ENCODE measurements at regions not wholly inside any gene's neighbourhood (a gene's known extent, or its start where the extent isn't known, plus 50 kb on each side); places are given as distances from the start of the nearest gene placed in this dataset.

- TF ChIP-seq CTCF (IDR thresholded peaks at IDR 0.05) = no peak
- no peak for TF ChIP-seq EZH2phosphoT487 (IDR thresholded peaks at IDR 0.05)
Observed at GRCh38 chr15:53448232-53449015, 311.0 kb downstream of the WDR72 start.
